Gastroesophageal sphincter (tissue), 3 donors: ENCODE measurements at regions not wholly inside any gene's neighbourhood (a gene's known extent, or its start where the extent isn't known, plus 50 kb on each side); places are given as distances from the start of the nearest gene placed in this dataset.

Experiments used
- CTCF ChIP-seq, 4 experiments: fragments of 200-600 bp in 2 of 4; fragments of 450-650 bp in 2 of 4; sonication (generic) in 1 of 4; IDR thresholded peaks; one replicate each; pipeline ENCODE4 v1.5.1; 2017 to 2019; ENCODE audit warnings: antibody characterized with exemption in 4 of 4, mild to moderate bottlenecking in 2 of 4, moderate library complexity in 2 of 4
- POLR2A ChIP-seq, 2 donors: fragments of 450-650 bp; IDR thresholded peaks; one replicate each; pipeline ENCODE4 v1.6.1; 2017; ENCODE audit warnings: antibody characterized with exemption in 2 of 2, mild to moderate bottlenecking in 2 of 2, moderate library complexity in 1 of 2

- TF ChIP-seq POLR2A (IDR thresholded peaks at IDR 0.05) (no peak), CTCF (IDR thresholded peaks at IDR 0.05) (no peak)
These were observed 331.5 kb upstream of the RGMA start for GRCh38 chr15:93420477-93420876.
